OCI-LY3 (cell line): ENCODE measurements at regions not wholly inside any gene's neighbourhood (a gene's known extent, or its start where the extent isn't known, plus 50 kb on each side); places are given as distances from the start of the nearest gene placed in this dataset.
"Not testable (repeated sequence)": the region's sequence is repeated elsewhere in the genome, so short reads cannot be mapped to it uniquely, and the experiment has no call there.

Experiments used
- H2AFZ ChIP-seq: fragments of 200-600, 300-600 bp; shearing (Covaris generic); 2 replicates; pipeline ENCODE4 v1.6.0; 2014; ENCODE audit warnings: antibody characterized with exemption, low read depth, low read length
- H3K27ac ChIP-seq: fragments of 200-600, 300-600 bp; sonication (generic); 2 replicates; pipeline ENCODE4 v1.5.1; 2014; ENCODE audit warnings: mild to moderate bottlenecking, low read length, moderate library complexity, mixed read lengths
- H3K27me3 ChIP-seq: fragments of 200-600, 300-600 bp; sonication (generic); 2 replicates; pipeline ENCODE4 v1.6.1; 2014; ENCODE audit warnings: low read depth, low read length, mixed read lengths
- H3K36me3 ChIP-seq: fragments of 200-600, 300-600 bp; sonication (generic); replicated peaks from 2 replicates; pipeline ENCODE3; 2014; ENCODE audit warnings: low read depth, low read length, mixed read lengths
- H3K4me1 ChIP-seq: fragments of 300-600, 200-600 bp; sonication (generic); 2 replicates; pipeline ENCODE4 v1.6.1; 2014; ENCODE audit warnings: low read length, mixed read lengths
- H3K4me2 ChIP-seq: fragments of 200-600, 300-600 bp; sonication (generic); 2 replicates; pipeline ENCODE4 v1.6.1; 2014; ENCODE audit warnings: low read length, mixed read lengths
- H3K4me3 ChIP-seq: fragments of 300-600, 200-600 bp; sonication (generic); 2 replicates; pipeline ENCODE4 v1.5.1; 2014; ENCODE audit warnings: antibody characterized with exemption, mild to moderate bottlenecking, low read length, moderate library complexity
- H3K79me2 ChIP-seq: fragments of 300-600, 200-600 bp; shearing (Covaris generic); 2 replicates; pipeline ENCODE4 v1.6.1; 2014; ENCODE audit warnings: mild to moderate bottlenecking, low read length, mixed read lengths
- H3K9ac ChIP-seq: fragments of 300-600, 200-600 bp; shearing (Covaris generic); 2 replicates; pipeline ENCODE4 v1.6.0; 2014; ENCODE audit warnings: mild to moderate bottlenecking, low read length, moderate library complexity
- H3K9me3 ChIP-seq: fragments of 200-600, 300-600 bp; shearing (Covaris generic); 2 replicates; pipeline ENCODE4 v1.6.1; 2014; ENCODE audit warnings: low read length, mixed read lengths; ENCODE audit not compliant: insufficient read depth
- H4K20me1 ChIP-seq: fragments of 200-600, 300-600 bp; sonication (generic); 2 replicates; pipeline ENCODE4 v1.6.1; 2016; ENCODE audit warnings: low read length, mixed read lengths; ENCODE audit not compliant: insufficient read depth
- CTCF ChIP-seq: fragments of 200-600, 300-600 bp; sonication (generic); IDR thresholded peaks from 2 replicates; pipeline ENCODE4 v1.5.1; 2014; ENCODE audit warnings: antibody characterized with exemption, low read length, low read depth

- not testable (repeated sequence) for H3K27me3 ChIP-seq, H2AFZ ChIP-seq, H3K36me3 ChIP-seq, H3K27ac ChIP-seq, H3K4me2 ChIP-seq, H3K4me3 ChIP-seq, H3K9ac ChIP-seq, H3K9me3 ChIP-seq, H4K20me1 ChIP-seq, H3K79me2 ChIP-seq, H3K4me1 ChIP-seq
Observed at GRCh38 chr16:15235140-15235539, 141.1 kb upstream of the RRN3 start.

GRCh38 chr16:15234702-15235101, 140.6 kb upstream of the RRN3 start:
- not testable (repeated sequence) for H4K20me1 ChIP-seq, H3K4me3 ChIP-seq

DNA sequence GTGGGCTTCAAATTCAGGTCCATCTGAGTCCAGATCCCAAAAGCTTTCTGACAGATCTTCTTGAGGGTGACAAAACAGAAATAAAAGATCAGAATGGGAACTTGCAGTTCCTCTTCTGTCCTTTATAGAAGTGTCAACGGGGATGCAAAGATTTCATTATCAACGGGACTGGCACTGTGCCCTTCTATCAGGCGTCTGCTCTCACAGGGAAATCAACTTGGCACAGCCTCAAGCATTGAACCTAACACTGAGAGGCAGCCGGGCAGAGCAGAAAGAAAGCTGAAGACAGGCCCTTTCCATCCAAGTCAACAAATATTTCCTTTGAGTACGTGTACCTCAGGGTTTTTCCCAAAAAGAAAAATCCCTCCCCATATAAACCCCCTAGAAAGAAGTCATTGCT, 136.4 kb upstream of the RRN3 start:
- not testable (repeated sequence) for H3K4me2 ChIP-seq, H3K4me1 ChIP-seq, H3K27ac ChIP-seq, H2AFZ ChIP-seq, H4K20me1 ChIP-seq, H3K4me3 ChIP-seq, H3K9me3 ChIP-seq, H3K36me3 ChIP-seq, H3K9ac ChIP-seq, H3K27me3 ChIP-seq, H3K79me2 ChIP-seq

More at GRCh38 chr16:15234702-15235101, 140.6 kb upstream of the RRN3 start:
- not testable (repeated sequence) for H3K27me3 ChIP-seq, H3K27ac ChIP-seq, H2AFZ ChIP-seq, H3K9ac ChIP-seq, H3K4me1 ChIP-seq, H3K79me2 ChIP-seq, H3K9me3 ChIP-seq, H3K36me3 ChIP-seq, H3K4me2 ChIP-seq

- H4K20me1 ChIP-seq, H3K79me2 ChIP-seq, H3K27me3 ChIP-seq, H3K36me3 ChIP-seq, H3K9me3 ChIP-seq, H2AFZ ChIP-seq, H3K4me3 ChIP-seq, H3K4me1 ChIP-seq, H3K9ac ChIP-seq, H3K27ac ChIP-seq, H3K4me2 ChIP-seq: not testable (repeated sequence)
Observed at GRCh38 chr16:15229661-15230060, 135.6 kb upstream of the RRN3 start.

DNA sequence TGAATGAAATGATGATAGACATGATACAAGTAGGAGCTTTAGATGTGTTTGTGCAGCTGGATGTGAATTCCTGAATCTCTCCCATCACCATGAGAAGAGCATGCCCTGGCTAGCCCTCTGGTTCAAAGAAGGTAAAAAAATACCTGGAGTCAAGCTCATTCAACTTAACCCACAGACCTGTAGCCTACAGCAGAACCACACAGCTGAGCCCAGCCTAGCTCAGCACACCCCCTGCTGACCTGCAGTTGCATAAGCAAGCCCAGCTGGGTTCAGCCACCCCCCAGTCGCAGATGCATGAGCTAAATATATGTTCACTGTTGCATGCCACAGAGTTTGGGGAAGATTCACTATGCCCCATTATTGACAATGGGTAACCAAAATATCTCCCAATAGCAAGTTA, 130.6 kb upstream of the RRN3 start:
- not testable (repeated sequence) for H3K9ac ChIP-seq, H4K20me1 ChIP-seq, H3K9me3 ChIP-seq, H3K27me3 ChIP-seq, H3K79me2 ChIP-seq, H3K36me3 ChIP-seq, H3K4me2 ChIP-seq, H3K27ac ChIP-seq, H3K4me1 ChIP-seq, H3K4me3 ChIP-seq, H2AFZ ChIP-seq

GRCh38 chr16:15223398-15223797, 129.3 kb upstream of the RRN3 start:
- not testable (repeated sequence) for H3K27me3 ChIP-seq, H3K4me2 ChIP-seq, H3K4me1 ChIP-seq, H3K79me2 ChIP-seq, H4K20me1 ChIP-seq, H3K9me3 ChIP-seq, H3K27ac ChIP-seq, H3K9ac ChIP-seq, H3K36me3 ChIP-seq, H2AFZ ChIP-seq, H3K4me3 ChIP-seq

GRCh38 chr16:15219679-15220615, 125.9 kb upstream of the RRN3 start:
- H4K20me1 ChIP-seq, H2AFZ ChIP-seq, H3K9ac ChIP-seq, H3K4me2 ChIP-seq, H3K36me3 ChIP-seq, H3K4me3 ChIP-seq, H3K9me3 ChIP-seq, H3K27me3 ChIP-seq, H3K4me1 ChIP-seq, H3K79me2 ChIP-seq, H3K27ac ChIP-seq: not testable (repeated sequence)
- peak; percentile 44 for TF ChIP-seq CTCF

- not testable (repeated sequence) for H4K20me1 ChIP-seq, H3K36me3 ChIP-seq, H2AFZ ChIP-seq, H3K9me3 ChIP-seq, H3K4me2 ChIP-seq, H3K27ac ChIP-seq, H3K79me2 ChIP-seq, H3K4me1 ChIP-seq, H3K4me3 ChIP-seq, H3K9ac ChIP-seq, H3K27me3 ChIP-seq
Observed at GRCh38 chr16:15218856-15219500, 124.9 kb upstream of the RRN3 start.
